Activated naive CD4-positive, alpha-beta T cell treated with anti-CD3 and anti-CD28 coated beads for 36 hours (primary cell): ENCODE measurements at regions not wholly inside any gene's neighbourhood (a gene's known extent, or its start where the extent isn't known, plus 50 kb on each side); places are given as distances from the start of the nearest gene placed in this dataset.
"Not testable (repeated sequence)": the region's sequence is repeated elsewhere in the genome, so short reads cannot be mapped to it uniquely, and the experiment has no call there.

Experiments
- CTCF ChIA-PET: fragments of 350-600 bp; sonication (Branson Sonifier 250); formaldehyde crosslinking; loops from one replicate; lab custom pipeline; 2021; ENCODE audit warnings: antibody characterized with exemption; lab: Charles Lee
- DNase-seq: peaks from one replicate; pipeline ENCODE4 v3.0.0-alpha.2; 2020
- H3K27ac Mint-ChIP-seq: one replicate; pipeline ENCODE4 v1.8.0; 2021; ENCODE audit warnings: mild to moderate bottlenecking, mixed read lengths
- H3K27me3 Mint-ChIP-seq: one replicate; pipeline ENCODE4 v1.8.0; 2021; ENCODE audit warnings: low read depth, mixed read lengths
- H3K36me3 Mint-ChIP-seq: one replicate; pipeline ENCODE4 v1.8.0; 2021; ENCODE audit warnings: low read depth, mixed read lengths
- H3K4me1 Mint-ChIP-seq: one replicate; pipeline ENCODE4 v1.8.0; 2021; ENCODE audit warnings: low read depth, mixed read lengths
- H3K4me3 Mint-ChIP-seq: one replicate; pipeline ENCODE4 v1.8.0; 2021; ENCODE audit warnings: mild to moderate bottlenecking, moderate library complexity, mixed read lengths
- H3K9me3 Mint-ChIP-seq: one replicate; pipeline ENCODE4 v1.8.0; 2021; ENCODE audit warnings: mixed read lengths
- intact Hi-C: fragments of 100-400 bp; cut with micrococcal nuclease; formaldehyde crosslinking; loops from one replicate; pipeline ENCODE4 v1.15.1; 2023

- Mint-ChIP-seq H3K4me3 (no peak overlapping the region), H3K9me3 (no peaks in the 10 kb centered on the region), H3K27ac (no peak overlapping the region), H3K27me3 (peaks cover 4% of the 10 kb centered on the region), H3K36me3 (no peaks in the 10 kb centered on the region), H3K4me1 (no peaks in the 10 kb centered on the region)
- intact Hi-C loops, result no loop called here
- DNase-seq, result no peak
- CTCF ChIA-PET, result no interaction called here
These were observed 80.7 kb upstream of the WDR11 start for GRCh38 chr10:120770496-120770895.

GRCh38 chr10:120776442-120776841, 74.7 kb upstream of the WDR11 start:
- Mint-ChIP-seq H3K27ac (no peak overlapping the region), H3K9me3 (no peaks in the 10 kb centered on the region), H3K36me3 (no peaks in the 10 kb centered on the region), H3K4me3 (no peak overlapping the region), H3K27me3 (peaks cover 4% of the 10 kb centered on the region), H3K4me1 (no peaks in the 10 kb centered on the region)
- CTCF ChIA-PET, result no interaction called here
- intact Hi-C loops, result no loop called here
- no peak for DNase-seq

GRCh38 chr10:120782336-120782735, 68.8 kb upstream of the WDR11 start:
- CTCF ChIA-PET, result interaction anchor here (0.6 kb wide), 1 partner anchor 351 kb away, joined by 3 read pairs; no protein-coding TSS in a partner anchor
- intact Hi-C loops, result no loop called here
- H3K27ac Mint-ChIP-seq, result no peak overlapping the region
- H3K27me3 Mint-ChIP-seq, result peaks cover 2% of the 10 kb centered on the region
- H3K4me3 Mint-ChIP-seq, result no peak overlapping the region
- no peaks in the 10 kb centered on the region for H3K36me3 Mint-ChIP-seq
- H3K9me3 Mint-ChIP-seq, result no peaks in the 10 kb centered on the region
- no peak for DNase-seq
- H3K4me1 Mint-ChIP-seq, result no peaks in the 10 kb centered on the region

- no peak for DNase-seq
- H3K4me1 Mint-ChIP-seq, result no peaks in the 10 kb centered on the region
- H3K27me3 Mint-ChIP-seq, result peaks cover 2% of the 10 kb centered on the region
- intact Hi-C loops, result no loop called here
- no peak overlapping the region for H3K4me3 Mint-ChIP-seq
- H3K36me3 Mint-ChIP-seq, result no peaks in the 10 kb centered on the region
- H3K9me3 Mint-ChIP-seq, result no peaks in the 10 kb centered on the region
- no peak overlapping the region for H3K27ac Mint-ChIP-seq
- CTCF ChIA-PET, result interaction anchor here (0.6 kb wide), 1 partner anchor 351 kb away, joined by 3 read pairs; no protein-coding TSS in a partner anchor
These were observed 68.1 kb upstream of the WDR11 start for GRCh38 chr10:120783098-120783497.

- DNase-seq, result no peak
- Mint-ChIP-seq H3K36me3 (no peaks in the 10 kb centered on the region), H3K4me1 (no peaks in the 10 kb centered on the region), H3K9me3 (no peaks in the 10 kb centered on the region), H3K27ac (no peak overlapping the region), H3K4me3 (no peak overlapping the region), H3K27me3 (peaks cover 2% of the 10 kb centered on the region)
- CTCF ChIA-PET, result no interaction called here
- intact Hi-C loops, result no loop called here
These were observed 67.3 kb upstream of the WDR11 start for GRCh38 chr10:120783867-120784266.

- Mint-ChIP-seq H3K4me1 (no peaks in the 10 kb centered on the region), H3K27me3 (peaks cover 5% of the 10 kb centered on the region), H3K27ac (no peak overlapping the region), H3K36me3 (no peaks in the 10 kb centered on the region), H3K4me3 (no peak overlapping the region), H3K9me3 (no peaks in the 10 kb centered on the region)
- intact Hi-C loops, result no loop called here
- CTCF ChIA-PET, result no interaction called here
- DNase-seq, result no peak
These were observed 62.4 kb upstream of the WDR11 start for GRCh38 chr10:120788771-120789170.

GRCh38 chr10:120789303-120790203, 61.6 kb upstream of the WDR11 start:
- Mint-ChIP-seq H3K27me3 (peaks cover 9% of the 10 kb centered on the region), H3K36me3 (no peaks in the 10 kb centered on the region), H3K4me1 (no peaks in the 10 kb centered on the region), H3K27ac (no peak overlapping the region), H3K9me3 (no peaks in the 10 kb centered on the region), H3K4me3 (no peak overlapping the region)
- no peak for DNase-seq
- intact Hi-C loops, result no loop called here
- CTCF ChIA-PET, result no interaction called here

- H3K36me3 Mint-ChIP-seq, result no peaks in the 10 kb centered on the region
- intact Hi-C loops, result no loop called here
- CTCF ChIA-PET, result no interaction called here
- no peaks in the 10 kb centered on the region for H3K9me3 Mint-ChIP-seq
- no peak overlapping the region for H3K27ac Mint-ChIP-seq
- no peak for DNase-seq
- H3K4me1 Mint-ChIP-seq, result no peaks in the 10 kb centered on the region
- H3K4me3 Mint-ChIP-seq, result no peak overlapping the region
- H3K27me3 Mint-ChIP-seq, result peaks cover 13% of the 10 kb centered on the region
These were observed 59.8 kb upstream of the WDR11 start for GRCh38 chr10:120791316-120791715.

- Mint-ChIP-seq H3K27ac (no peak overlapping the region), H3K4me3 (no peak overlapping the region), H3K36me3 (no peaks in the 10 kb centered on the region), H3K9me3 (no peaks in the 10 kb centered on the region), H3K27me3 (peaks cover 13% of the 10 kb centered on the region), H3K4me1 (no peaks in the 10 kb centered on the region)
- CTCF ChIA-PET, result interaction anchor here (0.7 kb wide), 1 partner anchor 169 kb away, joined by 3 read pairs; no protein-coding TSS in a partner anchor
- no peak for DNase-seq
- intact Hi-C loops, result no loop called here
These were observed 58.1 kb upstream of the WDR11 start for GRCh38 chr10:120793088-120793487.

- Mint-ChIP-seq H3K36me3 (no peaks in the 10 kb centered on the region), H3K27ac (no peak overlapping the region), H3K9me3 (peaks cover 3% of the 10 kb centered on the region), H3K4me3 (no peak overlapping the region), H3K27me3 (peaks cover 13% of the 10 kb centered on the region), H3K4me1 (no peaks in the 10 kb centered on the region)
- CTCF ChIA-PET, result no interaction called here
- DNase-seq, result no peak
- intact Hi-C loops, result no loop called here
These were observed 56.8 kb upstream of the WDR11 start for GRCh38 chr10:120794390-120794789.

GRCh38 chr10:120798276-120798675, 52.9 kb upstream of the WDR11 start:
- H3K9me3 Mint-ChIP-seq, H3K4me1 Mint-ChIP-seq, H3K36me3 Mint-ChIP-seq, H3K4me3 Mint-ChIP-seq, intact Hi-C loops, DNase-seq, H3K27ac Mint-ChIP-seq, CTCF ChIA-PET: not testable (repeated sequence)
- peaks cover 10% of the 10 kb centered on the region for H3K27me3 Mint-ChIP-seq

GRCh38 chr10:120799849-120800248, 51.3 kb upstream of the WDR11 start:
- H3K27ac Mint-ChIP-seq, result no peak overlapping the region
- H3K4me3 Mint-ChIP-seq, result no peak overlapping the region
- CTCF ChIA-PET, result no interaction called here
- peaks cover 3% of the 10 kb centered on the region for H3K9me3 Mint-ChIP-seq
- peaks cover 4% of the 10 kb centered on the region for H3K27me3 Mint-ChIP-seq
- H3K4me1 Mint-ChIP-seq, result no peaks in the 10 kb centered on the region
- intact Hi-C loops, result no loop called here
- no peaks in the 10 kb centered on the region for H3K36me3 Mint-ChIP-seq
- no peak for DNase-seq
